Raji (cell line): ENCODE measurements at regions not wholly inside any gene's neighbourhood (a gene's known extent, or its start where the extent isn't known, plus 50 kb on each side); places are given as distances from the start of the nearest gene placed in this dataset.

ENCODE experiments used
- POLR2A ChIP-seq: IDR thresholded peaks from 2 replicates; pipeline ENCODE4 v1.6.1; 2011; ENCODE audit warnings: low read depth, low read length, control low read depth; ENCODE audit not compliant: insufficient read depth

GRCh38 chr10:45106236-45106856, 105.6 kb downstream of the ZNF22 start:
- TF ChIP-seq POLR2A = no peak

- TF ChIP-seq POLR2A = no peak
Observed at GRCh38 chr10:45111509-45111908, 110.8 kb downstream of the ZNF22 start.

GRCh38 chr10:45118929-45119328, 118.2 kb downstream of the ZNF22 start:
- TF ChIP-seq POLR2A = no peak

- no peak for TF ChIP-seq POLR2A
Observed at GRCh38 chr10:45135443-45136198, 134.9 kb downstream of the ZNF22 start.

GRCh38 chr10:45136256-45136655, 135.5 kb downstream of the ZNF22 start:
- TF ChIP-seq POLR2A = no peak

- TF ChIP-seq POLR2A = no peak
Observed at GRCh38 chr10:45144326-45145070, 143.8 kb downstream of the ZNF22 start.

- TF ChIP-seq POLR2A = no peak
Observed at GRCh38 chr10:45147000-45147399, 146.3 kb downstream of the ZNF22 start.

GRCh38 chr10:45150997-45151396, 150.3 kb downstream of the ZNF22 start:
- no peak for TF ChIP-seq POLR2A

GRCh38 chr10:45151467-45152214, 150.9 kb downstream of the ZNF22 start:
- no peak for TF ChIP-seq POLR2A

GRCh38 chr10:45152726-45153125, 152.0 kb downstream of the ZNF22 start:
- TF ChIP-seq POLR2A = no peak

- TF ChIP-seq POLR2A = no peak
Observed at GRCh38 chr10:45154502-45154901, 153.8 kb downstream of the ZNF22 start.

- TF ChIP-seq POLR2A = no peak
Observed at GRCh38 chr10:45155784-45156183, 155.1 kb downstream of the ZNF22 start.

- TF ChIP-seq POLR2A = no peak
Observed at GRCh38 chr10:45160271-45160670, 155.1 kb downstream of the OR13A1 start.

- no peak for TF ChIP-seq POLR2A
Observed at GRCh38 chr10:45163315-45163975, 152.0 kb downstream of the OR13A1 start.

- no peak for TF ChIP-seq POLR2A
Observed at GRCh38 chr10:45179691-45180090, 135.7 kb downstream of the OR13A1 start.
